NCI-H2081 treated with DMSO at 0.1 percent for 48 hours (cell line): ENCODE measurements at regions not wholly inside any gene's neighbourhood (a gene's known extent, or its start where the extent isn't known, plus 50 kb on each side); places are given as distances from the start of the nearest gene placed in this dataset.
"Not testable (repeated sequence)": the region's sequence is repeated elsewhere in the genome, so short reads cannot be mapped to it uniquely, and the experiment has no call there.

ENCODE experiments used
- DNase-seq: peaks from one replicate; lab custom pipeline; 2025; lab: John Stamatoyannopoulos, UW

GRCh38 chr1:65020774-65021173, 54.4 kb upstream of the JAK1 start:
- DNase-seq = no peak

- DNase-seq = no peak
Measured at GRCh38 chr1:65021795-65022194, 55.4 kb upstream of the JAK1 start.

GRCh38 chr1:65022216-65022615, 55.9 kb upstream of the JAK1 start:
- no peak for DNase-seq

- no peak for DNase-seq
Measured at GRCh38 chr1:65025794-65026193, 59.4 kb upstream of the JAK1 start.

GRCh38 chr1:65026235-65026634, 59.9 kb upstream of the JAK1 start:
- DNase-seq = peak; percentile 80

GRCh38 chr1:65027666-65028358, 61.5 kb upstream of the JAK1 start:
- DNase-seq = no peak

- not testable (repeated sequence) for DNase-seq
Measured at GRCh38 chr1:65029434-65029833, 63.1 kb upstream of the JAK1 start.

- not testable (repeated sequence) for DNase-seq
Measured at GRCh38 chr1:65034879-65035278, 68.5 kb upstream of the JAK1 start.

GRCh38 chr1:65036570-65037051, 70.3 kb upstream of the JAK1 start:
- DNase-seq = no peak

- DNase-seq = no peak
Measured at GRCh38 chr1:65039066-65039465, 72.7 kb upstream of the JAK1 start.

GRCh38 chr1:65039508-65039907, 73.2 kb upstream of the JAK1 start:
- no peak for DNase-seq

GRCh38 chr1:65042467-65042866, 76.1 kb upstream of the JAK1 start:
- DNase-seq = no peak

GRCh38 chr1:65044411-65044810, 78.1 kb upstream of the JAK1 start:
- DNase-seq = no peak

GRCh38 chr1:65045022-65045817, 78.9 kb upstream of the JAK1 start:
- DNase-seq = no peak

GRCh38 chr1:65048335-65048734, 82.0 kb upstream of the JAK1 start:
- DNase-seq = no peak

GRCh38 chr1:65049941-65050713, 83.8 kb upstream of the JAK1 start:
- no peak for DNase-seq

GRCh38 chr1:65050735-65051134, 84.4 kb upstream of the JAK1 start:
- DNase-seq = no peak

GRCh38 chr1:65054481-65054880, 88.1 kb upstream of the JAK1 start:
- DNase-seq = no peak

- no peak for DNase-seq
Measured at GRCh38 chr1:65055747-65056146, 89.4 kb upstream of the JAK1 start.

- DNase-seq = no peak
Measured at GRCh38 chr1:65056234-65056633, 89.9 kb upstream of the JAK1 start.

GRCh38 chr1:65056866-65057265, 90.5 kb upstream of the JAK1 start:
- DNase-seq = no peak

- DNase-seq = no peak
Measured at GRCh38 chr1:65059930-65060538, 88.0 kb upstream of the AK4 start.
